ENCODE measurements at regions not wholly inside any gene's neighbourhood (a gene's known extent, or its start where the extent isn't known, plus 50 kb on each side); places are given as distances from the start of the nearest gene placed in this dataset.

DNA sequence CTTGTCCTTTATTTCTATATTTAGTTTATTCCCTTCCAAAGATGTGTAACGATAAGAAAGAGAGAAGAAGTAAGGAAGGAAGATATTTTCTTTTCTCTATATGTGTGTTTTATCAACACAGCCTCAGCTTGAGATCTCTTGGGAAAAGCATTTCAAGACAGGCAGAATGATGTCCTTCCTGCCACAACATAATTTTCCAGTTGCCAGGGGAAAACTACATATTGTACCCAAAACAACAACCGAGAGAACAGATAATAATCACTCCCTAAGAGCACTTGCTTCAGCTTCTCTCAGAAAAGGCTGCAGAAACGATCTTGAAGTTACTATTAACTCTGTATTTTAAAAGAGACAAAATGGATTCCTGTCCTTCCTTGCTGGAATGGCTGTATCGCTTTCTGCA lies 151.4 kb upstream of the ITGB1 start:
- H3K4me3 ChIP-seq (ENCODE audit: insufficient read depth, low read length, poor library complexity, severe bottlenecking), result no peak overlapping the region
- no peak overlapping the region for H3K4me2 ChIP-seq (ENCODE audit: low read depth, low read length, poor library complexity, severe bottlenecking)
- H3K9ac ChIP-seq (ENCODE audit: low read length), result no peak overlapping the region
- no peaks in the 10 kb centered on the region for H3K9me2 ChIP-seq (replicated peaks; ENCODE audit: insufficient read depth, low read length)
- no peak overlapping the region for H2AFZ ChIP-seq (ENCODE audit: low read depth, low read length, severe bottlenecking)
- H3K27me3 ChIP-seq (ENCODE audit: low read length), result peaks cover 2% of the 10 kb centered on the region; the same call in 1 of the 2 replicates
- H4K20me1 ChIP-seq (ENCODE audit: low read depth, low read length), result no peaks in the 10 kb centered on the region
- TF ChIP-seq, protein P1, sequence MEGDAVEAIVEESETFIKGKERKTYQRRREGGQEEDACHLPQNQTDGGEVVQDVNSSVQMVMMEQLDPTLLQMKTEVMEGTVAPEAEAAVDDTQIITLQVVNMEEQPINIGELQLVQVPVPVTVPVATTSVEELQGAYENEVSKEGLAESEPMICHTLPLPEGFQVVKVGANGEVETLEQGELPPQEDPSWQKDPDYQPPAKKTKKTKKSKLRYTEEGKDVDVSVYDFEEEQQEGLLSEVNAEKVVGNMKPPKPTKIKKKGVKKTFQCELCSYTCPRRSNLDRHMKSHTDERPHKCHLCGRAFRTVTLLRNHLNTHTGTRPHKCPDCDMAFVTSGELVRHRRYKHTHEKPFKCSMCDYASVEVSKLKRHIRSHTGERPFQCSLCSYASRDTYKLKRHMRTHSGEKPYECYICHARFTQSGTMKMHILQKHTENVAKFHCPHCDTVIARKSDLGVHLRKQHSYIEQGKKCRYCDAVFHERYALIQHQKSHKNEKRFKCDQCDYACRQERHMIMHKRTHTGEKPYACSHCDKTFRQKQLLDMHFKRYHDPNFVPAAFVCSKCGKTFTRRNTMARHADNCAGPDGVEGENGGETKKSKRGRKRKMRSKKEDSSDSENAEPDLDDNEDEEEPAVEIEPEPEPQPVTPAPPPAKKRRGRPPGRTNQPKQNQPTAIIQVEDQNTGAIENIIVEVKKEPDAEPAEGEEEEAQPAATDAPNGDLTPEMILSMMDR (IDR thresholded peaks at IDR 0.05; ENCODE audit: insufficient read depth, low read length, poor library complexity, severe bottlenecking), result no peak
- no peak for TF ChIP-seq EZH2phosphoT487 (conservative IDR thresholded peaks at IDR 0.05; ENCODE audit: low read length)
- H3F3A ChIP-seq (ENCODE audit: insufficient read depth), result no peaks in the 10 kb centered on the region
- H3K79me2 ChIP-seq (ENCODE audit: insufficient read depth, low read length), result no peaks in the 10 kb centered on the region
- no peaks in the 10 kb centered on the region for H3K36me3 ChIP-seq (ENCODE audit: low read length)
- H3K27ac ChIP-seq (ENCODE audit: low read depth, low read length), result no peak overlapping the region
- peaks cover 3% of the 10 kb centered on the region; the same call in 1 of the 2 replicates for H3K9me3 ChIP-seq (ENCODE audit: insufficient read depth, low read length)

DNA sequence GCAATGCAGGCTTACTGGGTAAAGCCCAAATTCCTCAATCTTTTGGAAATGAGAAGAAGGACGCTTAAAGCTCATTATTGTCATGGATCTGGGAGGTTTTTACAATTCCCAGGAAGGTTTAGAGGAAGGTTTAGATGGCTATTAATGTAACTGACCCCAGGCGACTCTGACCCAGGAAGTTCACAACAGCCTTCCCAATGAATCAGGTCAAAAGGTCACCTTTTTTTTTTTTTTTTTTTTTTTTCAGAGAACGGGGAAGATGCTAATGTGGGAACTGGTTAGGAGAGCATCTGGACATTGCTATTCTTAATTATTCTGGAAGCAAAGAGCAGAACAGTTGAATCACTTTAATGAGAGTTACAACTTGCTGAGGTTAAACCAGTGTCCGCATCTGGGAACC lies 149.9 kb upstream of the ITGB1 start:
- no peaks in the 10 kb centered on the region for H3K79me2 ChIP-seq (ENCODE audit: insufficient read depth, low read length)
- no peaks in the 10 kb centered on the region for H3F3A ChIP-seq (ENCODE audit: insufficient read depth)
- H3K9ac ChIP-seq (ENCODE audit: low read length), result no peak overlapping the region
- no peaks in the 10 kb centered on the region for H4K20me1 ChIP-seq (ENCODE audit: low read depth, low read length)
- H3K36me3 ChIP-seq (ENCODE audit: low read length), result no peaks in the 10 kb centered on the region
- no peaks in the 10 kb centered on the region for H3K9me2 ChIP-seq (replicated peaks; ENCODE audit: insufficient read depth, low read length)
- H3K4me3 ChIP-seq (ENCODE audit: insufficient read depth, low read length, poor library complexity, severe bottlenecking), result no peak overlapping the region
- peaks cover 2% of the 10 kb centered on the region; the same call in 1 of the 2 replicates for H3K27me3 ChIP-seq (ENCODE audit: low read length)
- no peak overlapping the region for H3K27ac ChIP-seq (ENCODE audit: low read depth, low read length)
- no peak overlapping the region for H2AFZ ChIP-seq (ENCODE audit: low read depth, low read length, severe bottlenecking)
- no peak overlapping the region for H3K4me2 ChIP-seq (ENCODE audit: low read depth, low read length, poor library complexity, severe bottlenecking)
- no peak for TF ChIP-seq EZH2phosphoT487 (conservative IDR thresholded peaks at IDR 0.05; ENCODE audit: low read length)
- TF ChIP-seq, protein P1 (IDR thresholded peaks at IDR 0.05; ENCODE audit: insufficient read depth, low read length, poor library complexity, severe bottlenecking), result no peak
- H3K9me3 ChIP-seq (ENCODE audit: insufficient read depth, low read length), result peaks cover 11% of the 10 kb centered on the region; the same call in 1 of the 2 replicates

DNA sequence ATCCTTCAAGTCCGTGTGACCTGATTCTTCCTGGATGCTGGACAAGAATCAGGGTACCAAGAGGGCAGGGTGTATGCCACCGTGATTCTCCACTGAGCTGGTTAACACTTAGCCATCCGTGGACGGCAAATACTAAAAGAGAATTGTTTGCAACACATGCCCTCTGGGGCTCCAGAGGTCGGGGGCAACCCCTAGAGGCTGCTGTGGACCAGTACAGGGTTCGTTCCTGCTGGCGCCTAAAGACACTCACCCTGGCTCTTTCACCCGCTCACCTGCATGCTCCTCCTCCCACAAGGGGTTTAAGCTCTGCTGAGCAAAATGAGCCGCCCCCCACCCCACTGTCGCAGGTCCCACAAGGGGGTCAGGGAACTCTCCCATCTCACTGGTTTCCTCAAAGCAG lies 148.7 kb upstream of the ITGB1 start:
- H3K9me3 ChIP-seq (ENCODE audit: insufficient read depth, low read length), result peaks cover 11% of the 10 kb centered on the region; the same call in 1 of the 2 replicates
- H3K9ac ChIP-seq (ENCODE audit: low read length), result no peak overlapping the region
- TF ChIP-seq EZH2phosphoT487 (conservative IDR thresholded peaks at IDR 0.05; ENCODE audit: low read length), result no peak
- TF ChIP-seq, protein P1 (IDR thresholded peaks at IDR 0.05; ENCODE audit: insufficient read depth, low read length, poor library complexity, severe bottlenecking), result no peak
- H3K4me3 ChIP-seq (ENCODE audit: insufficient read depth, low read length, poor library complexity, severe bottlenecking), result no peak overlapping the region
- no peaks in the 10 kb centered on the region for H3K9me2 ChIP-seq (replicated peaks; ENCODE audit: insufficient read depth, low read length)
- H4K20me1 ChIP-seq (ENCODE audit: low read depth, low read length), result no peaks in the 10 kb centered on the region
- H2AFZ ChIP-seq (ENCODE audit: low read depth, low read length, severe bottlenecking), result no peak overlapping the region
- H3K27ac ChIP-seq (ENCODE audit: low read depth, low read length), result no peak overlapping the region
- no peaks in the 10 kb centered on the region for H3F3A ChIP-seq (ENCODE audit: insufficient read depth)
- no peaks in the 10 kb centered on the region for H3K36me3 ChIP-seq (ENCODE audit: low read length)
- no peaks in the 10 kb centered on the region for H3K79me2 ChIP-seq (ENCODE audit: insufficient read depth, low read length)
- H3K4me2 ChIP-seq (ENCODE audit: low read depth, low read length, poor library complexity, severe bottlenecking), result no peak overlapping the region
- peaks cover 2% of the 10 kb centered on the region; the same call in 1 of the 2 replicates for H3K27me3 ChIP-seq (ENCODE audit: low read length)

Data from SU-DHL-6 (cell line).